ENCODE measurements at regions not wholly inside any gene's neighbourhood (a gene's known extent, or its start where the extent isn't known, plus 50 kb on each side); places are given as distances from the start of the nearest gene placed in this dataset.

GRCh38 chr2:103130857-103131256, 369.0 kb downstream of the TMEM182 start:
- Histone ChIP-seq H4K5ac (ENCODE audit: insufficient read length, low read depth, low read length) (no peak overlapping the region), H3K14ac (ENCODE audit: insufficient read length) (no peak overlapping the region), H3K4me3 (ENCODE audit: extremely low read depth in 1 of 4, insufficient read depth in 2 of 4, low read depth in 3 of 4, low read length in 4 of 4) (no peak overlapping the region), H3K23me2 (ENCODE audit: low read depth, low read length) (no peaks in the 10 kb centered on the region), H3K23ac (ENCODE audit: insufficient read length) (no peak overlapping the region), H3K36me3 (ENCODE audit: control insufficient read depth in 2 of 4, insufficient read depth in 4 of 4, low read length in 3 of 4) (no peaks in the 10 kb centered on the region), H3K18ac (ENCODE audit: extremely low read depth, low read length) (no peak overlapping the region), H4K8ac (ENCODE audit: extremely low read depth, insufficient read depth, low read length) (no peak overlapping the region), H3K27me3 (replicated peaks in 1 of 4; ENCODE audit: control insufficient read depth in 3 of 4, extremely low read depth in 1 of 4, insufficient read depth in 3 of 4, low read length in 3 of 4) (no peaks in the 10 kb centered on the region), H2BK15ac (ENCODE audit: low read length) (no peak overlapping the region), H3K79me1 (ENCODE audit: low read depth, low read length) (no peaks in the 10 kb centered on the region), H3K9me3 (ENCODE audit: insufficient read depth in 2 of 2, low read depth in 1 of 2, low read length in 1 of 2) (no peaks in the 10 kb centered on the region), H2AK5ac (ENCODE audit: low read depth, low read length) (no peak overlapping the region), H3K9ac (replicated peaks in 1 of 4; ENCODE audit: extremely low read depth in 1 of 4, low read depth in 3 of 4, low read length in 3 of 4) (no peak overlapping the region), H3K4me2 (ENCODE audit: insufficient read depth in 1 of 2, low read depth in 2 of 2, low read length in 2 of 2) (no peak overlapping the region), H3K4me1 (replicated peaks in 1 of 4; ENCODE audit: control insufficient read depth in 3 of 4, insufficient read depth in 4 of 4, low read length in 3 of 4) (no peaks in the 10 kb centered on the region), H4K91ac (replicated peaks; ENCODE audit: insufficient read length, low read length) (no peak overlapping the region), H2BK20ac (ENCODE audit: low read length) (no peak overlapping the region), H2AFZ (ENCODE audit: low read length) (no peak overlapping the region), H2BK5ac (ENCODE audit: low read depth, low read length) (no peak overlapping the region), H2BK120ac (replicated peaks; ENCODE audit: low read depth, low read length) (no peak overlapping the region), H2BK12ac (ENCODE audit: low read depth, low read length) (no peak overlapping the region), H4K20me1 (replicated peaks in 1 of 2; ENCODE audit: control insufficient read depth in 1 of 2, insufficient read depth in 2 of 2, low read length in 2 of 2) (no peaks in the 10 kb centered on the region), H3K79me2 (ENCODE audit: control insufficient read depth in 1 of 2, insufficient read depth in 2 of 2, low read length in 2 of 2) (no peaks in the 10 kb centered on the region), H3K27ac (ENCODE audit: low read depth, low read length) (no peak overlapping the region), H3K4ac (replicated peaks; ENCODE audit: insufficient read length, low read depth, low read length) (no peak overlapping the region), H3K56ac (replicated peaks; ENCODE audit: insufficient read length, low read depth, low read length) (no peak overlapping the region)
- POLR2A ChIA-PET (ENCODE audit: partially characterized antibody): no interaction called here
- DNase-seq (ENCODE audit: low read depth in 1 of 2, low spot score in 2 of 2): no peak
- CTCF ChIA-PET (ENCODE audit: partially characterized antibody): no interaction called here
- WGBS, 2 experiments (ENCODE audit: extremely low coverage in 1 of 2, insufficient coverage in 1 of 2, insufficient read length in 1 of 2, insufficient replicate concordance in 2 of 2, low coverage in 1 of 2, low lambda C conversion rate in 2 of 2, missing lambda C conversion rate in 1 of 2): 75% methylated on average over 1 of the region's 1 CpG; no CpG with 5 or more reads in 1 of the 2 experiments
- no peak for FAIRE-seq
- TF ChIP-seq CBX5 (IDR thresholded peaks at IDR 0.05; ENCODE audit: low read depth, low read length) (no peak), JUN (IDR thresholded peaks at IDR 0.05; ENCODE audit: low read depth, low read length) (no peak), SP1 (IDR thresholded peaks at IDR 0.05; ENCODE audit: low read depth, low read length) (no peak), ATF2 (IDR thresholded peaks at IDR 0.05; ENCODE audit: low read length) (no peak), SAP30 (IDR thresholded peaks at IDR 0.05; ENCODE audit: insufficient read depth, insufficient replicate concordance, low read length) (no peak), EP300 (IDR thresholded peaks at IDR 0.05; ENCODE audit: borderline replicate concordance in 1 of 2, low read depth in 2 of 2, low read length in 2 of 2) (no peak), E2F6 (IDR thresholded peaks at IDR 0.05) (no peak), MAX (IDR thresholded peaks at IDR 0.05) (no peak), CEBPB (IDR thresholded peaks at IDR 0.05; ENCODE audit: low read depth, low read length) (no peak), GTF2F1 (IDR thresholded peaks at IDR 0.05; ENCODE audit: borderline replicate concordance, low read depth, low read length) (no peak), ZNF274 (IDR thresholded peaks at IDR 0.05; ENCODE audit: borderline replicate concordance, extremely low read depth, low read length) (no peak), EZH2 (IDR thresholded peaks at IDR 0.05; ENCODE audit: low read depth, low read length, severe bottlenecking) (no peak)
